ENCODE measurements at regions not wholly inside any gene's neighbourhood (a gene's known extent, or its start where the extent isn't known, plus 50 kb on each side); places are given as distances from the start of the nearest gene placed in this dataset.

GRCh38 chr12:125271892-125272291 lies 206.7 kb downstream of the AACS start:
- intact Hi-C loops (cut with micrococcal nuclease): no loop called here
- CTCF ChIA-PET: no interaction called here
- H3K9me3 Mint-ChIP-seq: no peaks in the 10 kb centered on the region
- POLR2A ChIA-PET: no interaction called here
- no peak overlapping the region for H3K4me3 Mint-ChIP-seq
- no peak for TF ChIP-seq CTCF (IDR thresholded peaks at IDR 0.05)
- DNase-seq (no peak), ATAC-seq (no peak)
- H3K4me1 Mint-ChIP-seq (ENCODE audit: low read depth): no peaks in the 10 kb centered on the region
- no peak overlapping the region for H3K27ac Mint-ChIP-seq
- no peaks in the 10 kb centered on the region for H3K36me3 Mint-ChIP-seq (ENCODE audit: low read depth)
- peaks cover 2% of the 10 kb centered on the region for H3K27me3 Mint-ChIP-seq

DNA sequence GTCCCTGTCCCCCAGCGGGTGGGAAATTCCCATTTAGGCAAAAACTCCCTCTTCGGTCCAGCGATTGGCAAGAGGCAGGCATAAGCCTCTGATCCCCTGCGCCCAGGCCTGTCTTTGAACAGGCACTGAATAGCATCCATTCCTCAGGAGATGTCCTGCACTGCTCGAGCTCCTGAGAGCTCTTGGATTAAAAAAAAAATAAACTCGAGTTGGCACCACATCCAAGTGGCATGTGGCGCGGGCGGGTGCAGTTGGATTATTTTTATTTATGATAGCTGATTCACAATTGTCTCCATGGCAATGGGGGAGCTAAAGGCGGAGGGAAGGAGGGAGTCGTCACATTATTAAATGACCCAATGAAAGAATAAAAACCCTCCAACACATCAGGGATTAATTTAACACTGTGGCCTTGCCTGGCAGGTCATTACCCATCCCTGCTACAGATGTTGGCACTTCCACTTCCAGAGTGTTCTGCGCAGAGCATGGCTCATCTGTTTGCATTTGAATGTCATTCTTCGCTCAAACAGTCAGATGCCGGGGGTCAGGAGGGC lies 207.2 kb downstream of the AACS start:
- no peaks in the 10 kb centered on the region for H3K9me3 Mint-ChIP-seq
- ChIA-PET CTCF (no interaction called here), POLR2A (no interaction called here)
- intact Hi-C loops (cut with micrococcal nuclease): no loop called here
- H3K36me3 Mint-ChIP-seq (ENCODE audit: low read depth): no peaks in the 10 kb centered on the region
- DNase-seq (no peak), ATAC-seq (no peak)
- H3K4me3 Mint-ChIP-seq: no peak overlapping the region
- no peak overlapping the region for H3K27ac Mint-ChIP-seq
- no peaks in the 10 kb centered on the region for H3K4me1 Mint-ChIP-seq (ENCODE audit: low read depth)
- peaks cover 2% of the 10 kb centered on the region for H3K27me3 Mint-ChIP-seq
- no peak for TF ChIP-seq CTCF (IDR thresholded peaks at IDR 0.05)

DNA sequence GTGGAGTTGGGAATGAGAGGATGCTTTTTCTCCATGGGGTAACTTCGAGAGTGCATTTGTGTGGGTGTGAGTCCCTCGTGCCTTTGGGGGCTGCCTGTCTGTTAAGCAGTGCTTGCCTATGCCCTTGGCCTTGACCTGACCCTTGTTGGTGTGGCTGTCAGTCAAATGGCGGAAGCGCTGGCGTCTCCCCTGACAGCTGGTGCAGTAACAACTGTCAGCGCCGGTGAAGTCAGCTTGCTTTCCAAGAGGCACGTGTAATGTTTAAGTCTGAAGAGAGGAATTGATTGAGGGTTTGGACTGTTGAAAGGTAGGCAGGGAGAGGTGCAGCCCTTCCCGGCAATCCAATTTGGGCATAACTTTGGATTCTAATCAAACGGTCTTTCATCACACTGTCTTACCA lies 211.3 kb downstream of the AACS start:
- intact Hi-C loops (cut with micrococcal nuclease): no loop called here
- H3K9me3 Mint-ChIP-seq: no peaks in the 10 kb centered on the region
- no peak for ATAC-seq
- no peak for DNase-seq
- H3K27me3 Mint-ChIP-seq: peaks cover 12% of the 10 kb centered on the region
- TF ChIP-seq CTCF (IDR thresholded peaks at IDR 0.05): no peak
- H3K27ac Mint-ChIP-seq: no peak overlapping the region
- H3K4me1 Mint-ChIP-seq (ENCODE audit: low read depth): no peaks in the 10 kb centered on the region
- ChIA-PET POLR2A (no interaction called here), CTCF (interaction anchor here (1.4 kb wide), 1 partner anchor 40 kb away, joined by 4 read pairs; no protein-coding TSS in a partner anchor)
- no peak overlapping the region for H3K4me3 Mint-ChIP-seq
- no peaks in the 10 kb centered on the region for H3K36me3 Mint-ChIP-seq (ENCODE audit: low read depth)

DNA sequence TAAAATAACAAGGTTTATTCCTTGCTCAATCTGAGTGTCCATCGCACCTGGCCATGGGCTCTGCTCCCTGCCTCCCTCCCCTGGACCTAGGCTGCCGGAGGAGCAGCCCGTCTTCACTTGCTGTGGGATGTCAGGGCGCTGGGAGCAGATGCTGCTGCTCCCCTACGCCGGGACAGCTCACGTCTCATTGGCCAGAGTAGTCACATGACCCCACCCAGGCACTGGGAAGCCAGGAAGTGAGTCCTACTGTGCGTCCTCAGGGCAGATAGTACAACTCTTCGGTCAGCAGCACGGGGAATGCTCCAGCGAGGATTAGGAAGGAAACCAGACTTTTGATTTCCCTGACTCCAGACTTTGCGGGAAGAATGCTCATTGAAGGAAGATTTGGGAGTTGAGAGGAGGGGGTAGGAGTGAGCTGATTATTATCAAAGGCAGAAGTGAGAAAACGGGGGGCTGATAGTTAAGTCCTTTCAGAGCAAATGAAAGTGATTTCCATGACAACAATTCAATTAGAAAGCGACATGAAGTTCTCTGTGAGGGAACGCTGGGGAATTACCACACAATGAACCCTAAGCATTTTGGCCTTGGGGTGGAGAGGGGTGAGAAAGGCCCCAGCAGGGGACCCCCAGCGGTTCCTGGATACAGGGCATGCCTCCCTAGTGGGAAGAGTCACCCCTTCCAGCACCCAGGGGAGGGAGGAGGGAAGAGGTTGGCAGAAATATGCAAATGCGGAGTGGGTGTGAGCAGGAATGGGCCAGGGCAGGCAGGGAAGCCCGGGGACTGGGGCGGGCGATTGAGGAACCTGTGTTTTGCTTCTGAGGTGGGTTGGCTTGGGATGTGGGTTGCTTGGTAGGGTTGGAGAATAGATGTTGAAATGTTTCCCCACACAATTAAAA lies 215.5 kb downstream of the AACS start:
- no peak for ATAC-seq
- ChIA-PET POLR2A (no interaction called here), CTCF (interaction anchor here (1.4 kb wide), 1 partner anchor 97 kb away, joined by 3 read pairs; no protein-coding TSS in a partner anchor)
- Mint-ChIP-seq H3K4me1 (ENCODE audit: low read depth) (no peaks in the 10 kb centered on the region), H3K27ac (no peak overlapping the region), H3K9me3 (no peaks in the 10 kb centered on the region), H3K4me3 (no peak overlapping the region), H3K27me3 (peaks cover 15% of the 10 kb centered on the region), H3K36me3 (ENCODE audit: low read depth) (no peaks in the 10 kb centered on the region)
- intact Hi-C loops (cut with micrococcal nuclease): no loop called here
- TF ChIP-seq CTCF (IDR thresholded peaks at IDR 0.05): no peak
- no peak for DNase-seq

DNA sequence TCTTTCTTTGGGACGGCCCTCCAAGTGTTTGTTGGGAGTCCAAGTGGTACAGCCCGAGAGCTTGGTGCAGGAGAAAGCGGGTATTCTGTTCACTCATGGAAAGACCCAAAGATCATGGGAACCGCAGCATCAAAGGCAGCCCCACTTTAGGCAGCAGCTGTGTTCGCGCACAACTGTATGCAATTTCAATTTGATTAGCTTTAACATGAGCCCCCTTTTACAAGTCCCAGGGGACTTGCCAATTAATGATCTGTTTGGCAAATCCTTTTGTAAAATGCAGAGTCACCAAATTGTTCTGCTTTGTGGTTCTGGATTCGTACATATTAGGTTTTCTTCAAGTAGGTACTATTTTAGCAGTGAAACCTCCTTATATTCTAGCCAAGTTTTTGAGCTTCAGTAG lies 217.7 kb downstream of the AACS start:
- no peaks in the 10 kb centered on the region for H3K36me3 Mint-ChIP-seq (ENCODE audit: low read depth)
- CTCF ChIA-PET: interaction anchor here (1.1 kb wide), 1 partner anchor 46 kb away, joined by 3 read pairs; no protein-coding TSS in a partner anchor

More for the DNA sequence above, 217.7 kb downstream of the AACS start:
- H3K9me3 Mint-ChIP-seq: no peaks in the 10 kb centered on the region
- H3K27me3 Mint-ChIP-seq: peaks cover 16% of the 10 kb centered on the region
- intact Hi-C loops (cut with micrococcal nuclease): no loop called here
- H3K4me1 Mint-ChIP-seq (ENCODE audit: low read depth): peaks cover 4% of the 10 kb centered on the region
- no peak overlapping the region for H3K4me3 Mint-ChIP-seq
- ATAC-seq: no peak
- no peak for TF ChIP-seq CTCF (IDR thresholded peaks at IDR 0.05)
- no peak overlapping the region for H3K27ac Mint-ChIP-seq
- no peak for DNase-seq
- POLR2A ChIA-PET: no interaction called here
